Right ventricle myocardium superior (tissue), 1 donor: ENCODE measurements at regions not wholly inside any gene's neighbourhood (a gene's known extent, or its start where the extent isn't known, plus 50 kb on each side); places are given as distances from the start of the nearest gene placed in this dataset.
"Not testable (repeated sequence)": the region's sequence is repeated elsewhere in the genome, so short reads cannot be mapped to it uniquely, and the experiment has no call there.

ENCODE experiments used
- ATAC-seq: fragments of 200-7000 bp; cut with Tn5 transposase; one replicate; pipeline ENCODE4 v1.9.1; 2020; ENCODE audit warnings: mild to moderate bottlenecking; ENCODE audit not compliant: poor library complexity
- DNase-seq: peaks from one replicate; pipeline ENCODE4 v3.0.0-alpha.2; 2020
- intact Hi-C: fragments of 100-400 bp; cut with DNase I; formaldehyde crosslinking; loops from one replicate; pipeline ENCODE4 v1.11.2; 2022
- donor health status: DM: no; HTN: yes; CAD: no; lungs with severe emphysema.

- ATAC-seq (no peak), DNase-seq (no peak)
- intact Hi-C loops = no loop called here
These were observed 417.0 kb upstream of the SOX5 start for GRCh38 chr12:24366514-24366913.

DNA sequence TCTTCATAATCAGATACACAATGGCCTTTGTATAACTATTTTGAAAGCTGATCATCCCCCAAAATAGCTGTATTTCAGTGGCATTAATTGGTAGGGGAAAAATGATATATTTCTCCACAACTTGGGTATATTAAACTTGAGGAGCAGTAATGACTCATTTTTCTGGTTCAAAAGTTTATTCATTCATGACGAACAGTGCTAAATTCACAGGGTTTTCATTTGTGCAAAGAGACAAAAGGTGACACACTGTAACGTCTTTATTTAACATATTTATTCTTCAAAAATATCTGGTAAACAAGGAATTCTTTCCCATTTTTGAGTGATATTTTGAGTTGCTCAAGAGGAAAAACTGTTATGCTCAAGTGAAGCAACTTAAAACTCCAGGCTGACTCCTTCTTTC, 415.5 kb upstream of the SOX5 start:
- ATAC-seq = no peak
- intact Hi-C loops = no loop called here

GRCh38 chr12:24363177-24363754, 413.8 kb upstream of the SOX5 start:
- no peak for DNase-seq

More for the DNA sequence above, 415.5 kb upstream of the SOX5 start:
- DNase-seq = no peak

GRCh38 chr12:24361877-24362580, 412.6 kb upstream of the SOX5 start:
- DNase-seq (no peak), ATAC-seq (no peak)
- intact Hi-C loops = no loop called here

More at GRCh38 chr12:24363177-24363754, 413.8 kb upstream of the SOX5 start:
- no peak for ATAC-seq
- intact Hi-C loops = no loop called here

DNA sequence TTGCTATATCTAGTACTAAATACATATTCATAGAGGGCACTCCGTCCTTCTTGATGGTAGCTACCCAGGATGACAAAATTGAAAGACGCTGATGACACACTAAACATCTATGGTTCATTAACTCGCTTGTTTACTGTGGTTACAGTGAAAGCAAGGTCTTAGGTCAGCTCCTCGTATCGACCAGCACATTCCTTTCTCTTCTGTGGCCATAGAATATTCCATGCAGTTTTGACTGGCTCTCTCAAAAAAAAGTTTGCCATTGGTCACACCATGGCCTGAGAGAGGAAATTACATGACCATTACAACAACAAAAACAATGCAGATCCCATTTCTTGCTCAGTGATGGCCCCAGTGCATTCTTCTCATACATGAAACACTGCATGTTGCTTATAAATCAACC, 411.4 kb upstream of the SOX5 start:
- no peak for ATAC-seq
- intact Hi-C loops = no loop called here
- DNase-seq = no peak

DNA sequence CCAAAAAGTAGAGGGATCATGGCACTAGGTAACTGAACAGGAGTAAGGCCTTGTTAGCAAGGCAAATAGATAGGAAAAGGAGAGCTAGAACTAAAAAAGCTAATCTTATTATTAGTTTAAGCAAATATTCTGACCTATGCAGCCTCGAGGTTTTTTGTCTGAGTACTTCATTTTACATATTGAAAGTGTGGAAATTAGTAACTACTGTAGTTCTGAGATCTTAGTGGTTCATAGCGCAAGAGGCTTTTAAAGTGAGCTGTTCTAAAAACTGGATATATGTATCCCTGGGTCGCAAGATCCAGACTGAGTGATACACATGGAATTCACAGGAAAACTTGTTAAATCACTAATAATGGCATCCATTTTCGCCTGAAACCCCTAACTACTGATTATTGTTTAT, 411.0 kb upstream of the SOX5 start:
- intact Hi-C loops = no loop called here
- ATAC-seq (no peak), DNase-seq (no peak)

GRCh38 chr12:24360057-24360456, 410.6 kb upstream of the SOX5 start:
- no peak for ATAC-seq
- intact Hi-C loops = no loop called here
- DNase-seq = no peak

DNA sequence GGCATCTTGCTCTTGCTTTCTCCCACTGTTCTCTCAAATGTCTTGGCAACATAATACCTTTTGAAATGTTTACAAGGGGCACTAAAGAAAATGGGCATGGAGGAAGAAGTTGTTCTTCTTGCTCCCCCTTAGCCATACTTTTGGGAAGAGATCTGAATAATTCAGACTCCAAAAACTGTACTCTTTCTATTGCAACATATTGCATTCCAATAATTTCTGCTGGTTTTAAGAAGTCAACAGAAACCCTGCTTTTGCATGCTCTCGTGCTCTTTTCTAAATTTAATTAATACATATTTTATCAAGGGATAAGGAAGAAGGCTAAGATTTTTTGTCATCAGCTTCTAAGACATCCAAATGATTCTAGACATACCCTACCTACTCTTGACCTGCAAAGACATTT, 409.9 kb upstream of the SOX5 start:
- intact Hi-C loops = no loop called here
- DNase-seq = no peak
- no peak for ATAC-seq

DNA sequence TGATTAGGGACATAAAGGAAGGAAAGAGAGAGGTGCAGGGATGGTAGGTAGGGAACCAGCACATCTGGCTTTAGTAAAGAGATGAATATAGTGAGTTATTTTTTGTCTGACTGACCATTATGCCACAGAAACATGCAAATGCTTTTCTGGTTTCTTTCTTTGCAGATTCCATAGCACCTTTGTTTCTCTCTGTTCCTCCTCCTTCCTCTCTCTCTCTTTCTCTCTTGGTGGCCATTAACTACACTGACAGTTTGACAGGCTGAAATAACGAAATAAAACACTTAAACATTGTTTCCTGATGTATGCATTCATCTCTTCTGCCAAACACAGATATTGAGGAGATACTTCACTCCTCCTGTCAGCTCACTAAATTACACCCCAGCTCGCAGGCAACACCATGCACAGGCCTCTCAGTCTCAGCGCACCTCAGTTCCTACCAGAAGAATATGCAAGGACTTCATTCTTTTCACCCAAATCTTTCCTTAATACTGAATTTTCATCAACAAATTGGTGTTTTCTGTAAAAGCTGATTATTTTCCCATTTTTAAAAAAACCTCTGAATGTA, 406.9 kb upstream of the SOX5 start:
- no peak for ATAC-seq
- intact Hi-C loops = no loop called here
- no peak for DNase-seq

- intact Hi-C loops = no loop called here
- no peak for ATAC-seq
- no peak for DNase-seq
These were observed 402.9 kb upstream of the SOX5 start for GRCh38 chr12:24352363-24352762.

- no peak for ATAC-seq
- intact Hi-C loops = no loop called here
- no peak for DNase-seq
These were observed 399.8 kb upstream of the SOX5 start for GRCh38 chr12:24349051-24349799.

GRCh38 chr12:24348180-24348579, 398.7 kb upstream of the SOX5 start:
- DNase-seq, intact Hi-C loops, ATAC-seq: not testable (repeated sequence)

DNA sequence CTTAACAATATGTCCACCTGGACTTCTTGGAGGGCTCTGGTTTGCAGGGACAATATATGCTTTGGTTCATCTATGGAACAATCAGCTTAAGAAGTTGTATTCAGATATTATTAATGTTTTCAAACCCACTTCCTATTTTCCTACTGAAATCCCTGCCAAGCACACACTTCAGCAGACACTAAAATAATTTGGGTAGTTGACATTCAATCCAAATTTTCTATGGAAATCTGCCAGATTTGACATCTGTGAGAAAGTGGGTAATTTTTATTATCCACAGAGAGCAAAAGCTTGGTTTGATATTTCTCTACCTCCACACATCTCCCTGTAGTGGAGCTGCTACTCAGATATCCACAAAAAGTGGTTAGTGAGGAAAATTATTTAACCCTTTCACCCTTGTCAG, 378.8 kb upstream of the SOX5 start:
- intact Hi-C loops = no loop called here
- ATAC-seq (no peak), DNase-seq (no peak)

DNA sequence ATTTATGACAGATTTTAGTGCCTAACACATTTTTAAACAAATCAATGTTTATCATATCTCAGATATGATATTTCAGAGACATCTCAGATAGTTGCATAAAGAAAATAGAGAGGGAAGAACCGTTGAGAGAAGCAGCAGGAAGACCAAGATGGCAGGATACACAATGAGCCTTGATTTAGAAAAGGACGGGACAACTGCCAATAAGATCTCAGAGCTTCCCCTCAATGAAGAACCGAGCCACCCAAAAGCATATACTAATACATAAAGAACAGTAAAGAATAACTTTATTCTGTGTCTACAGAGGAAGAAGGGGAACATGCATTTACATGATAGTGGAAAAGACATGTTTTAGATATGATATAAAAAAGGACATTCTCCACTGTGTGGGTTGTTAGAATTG, 375.9 kb upstream of the SOX5 start:
- no peak for ATAC-seq
- intact Hi-C loops = no loop called here
- DNase-seq = no peak

GRCh38 chr12:24307716-24308335, 358.4 kb upstream of the SOX5 start:
- ATAC-seq (no peak), DNase-seq (no peak)
- intact Hi-C loops = no loop called here

DNA sequence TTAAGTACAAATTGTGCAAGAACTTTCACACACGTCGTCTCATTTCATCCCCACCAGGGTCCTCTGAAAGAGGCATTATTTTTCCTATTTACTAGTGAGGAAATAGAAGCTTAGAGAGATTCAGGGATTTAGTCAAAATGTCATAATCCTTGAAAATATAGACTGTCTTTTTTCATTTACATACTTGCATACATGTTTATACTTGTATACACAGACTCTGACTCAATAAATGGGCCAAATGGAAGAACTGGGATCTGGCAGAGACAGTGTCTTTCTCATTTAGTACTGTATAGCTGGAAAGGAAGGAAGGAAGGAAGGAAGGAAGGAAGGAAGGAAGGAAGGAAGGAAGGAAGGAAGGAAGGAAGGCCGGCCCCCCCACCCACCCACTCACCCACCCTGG, 357.7 kb upstream of the SOX5 start:
- intact Hi-C loops = no loop called here
- ATAC-seq (no peak), DNase-seq (no peak)

- no peak for DNase-seq
- intact Hi-C loops = no loop called here
- ATAC-seq = no peak
These were observed 356.5 kb upstream of the SOX5 start for GRCh38 chr12:24306001-24306400.

- intact Hi-C loops = no loop called here
- DNase-seq (no peak), ATAC-seq (no peak)
These were observed 354.8 kb upstream of the SOX5 start for GRCh38 chr12:24304285-24304684.

- DNase-seq = no peak
- ATAC-seq = no peak
- intact Hi-C loops = no loop called here
These were observed 353.2 kb upstream of the SOX5 start for GRCh38 chr12:24302708-24303107.
